Ovary (tissue), 7 donors: ENCODE measurements at regions not wholly inside any gene's neighbourhood (a gene's known extent, or its start where the extent isn't known, plus 50 kb on each side); places are given as distances from the start of the nearest gene placed in this dataset.
"Not testable (repeated sequence)": the region's sequence is repeated elsewhere in the genome, so short reads cannot be mapped to it uniquely, and the experiment has no call there.

Experiments used
- DNase-seq, 5 donors: peaks; one replicate each; pipeline ENCODE4 v3.0.0-alpha.2; 2019 to 2020
- H3K27ac ChIP-seq, 2 donors: fragments of 200-600 bp; one replicate each; pipeline versions ENCODE4 v1.5.1 to v1.8.0; 2019 to 2022
- H3K27me3 ChIP-seq: fragments of 200-600 bp; one replicate; pipeline ENCODE4 v1.8.0; 2022
- H3K36me3 ChIP-seq: fragments of 200-600 bp; sonication (generic); one replicate; pipeline ENCODE4 v1.5.1; 2019
- H3K4me1 ChIP-seq: one replicate; pipeline ENCODE4 v1.8.1; 2013; ENCODE audit warnings: mild to moderate bottlenecking, moderate library complexity; ENCODE audit not compliant: insufficient read depth
- H3K4me3 ChIP-seq: fragments of 200-600 bp; sonication (generic); one replicate; pipeline ENCODE4 v1.5.1; 2017
- H3K9me3 ChIP-seq, 2 donors: fragments of 200-600 bp in 1 of 2; sonication (generic) in 1 of 2; one replicate each; pipeline versions ENCODE4 v1.5.1 to v1.8.1; 2013 to 2019; ENCODE audit warnings: mild to moderate bottlenecking in 1 of 2, moderate library complexity in 1 of 2
- EP300 ChIP-seq: sonication (generic); formaldehyde crosslinking; IDR thresholded peaks from one replicate; pipeline ENCODE4 v1.6.1; 2017; ENCODE audit warnings: antibody characterized with exemption
- POLR2A ChIP-seq: fragments of 450-650 bp; IDR thresholded peaks from one replicate; pipeline ENCODE4 v1.6.1; 2017; ENCODE audit warnings: antibody characterized with exemption, mild to moderate bottlenecking, moderate library complexity
- WGBS, 3 donors: extraction: QIAGEN DNeasy Blood & Tissue Kit in 1 of 3; methylation state at CpG; one replicate each; pipeline versions ENCODE4 v1.1.5 to v1.1.7; 2013 to 2017; 5-methylcytosine and 5-hydroxymethylcytosine counted together
- intact Hi-C, 4 donors: fragments of 100-400 bp; cut with DNase I; formaldehyde crosslinking; loops; one replicate each; pipeline versions ENCODE4 v1.11.0 to v1.15.1; 2022 to 2023
- TF ChIP-seq, protein P1 (sequence below), 3 donors: fragments of 450-650 bp in 2 of 3; fragments of 200-600 bp in 1 of 3; IDR thresholded peaks; one replicate each; pipeline versions ENCODE4 v1.5.1 to v1.8.0; 2016 to 2022; ENCODE audit warnings: antibody characterized with exemption in 3 of 3, mild to moderate bottlenecking in 1 of 3
- donor health status: DM: no; HTN: no; CAD: no; lungs with moderate emphysema.
- donor health status: DM: no; HTN: no; CAD: no.
- donor health status: Bipolar disorder and iron deficiency.
- donor health status: DM: no; HTN: no; CAD: no.
- donor health status: DM: yes; HTN: yes; CAD: no.

- TF ChIP-seq POLR2A (no peak), EP300 (no peak)
- TF ChIP-seq, protein P1, sequence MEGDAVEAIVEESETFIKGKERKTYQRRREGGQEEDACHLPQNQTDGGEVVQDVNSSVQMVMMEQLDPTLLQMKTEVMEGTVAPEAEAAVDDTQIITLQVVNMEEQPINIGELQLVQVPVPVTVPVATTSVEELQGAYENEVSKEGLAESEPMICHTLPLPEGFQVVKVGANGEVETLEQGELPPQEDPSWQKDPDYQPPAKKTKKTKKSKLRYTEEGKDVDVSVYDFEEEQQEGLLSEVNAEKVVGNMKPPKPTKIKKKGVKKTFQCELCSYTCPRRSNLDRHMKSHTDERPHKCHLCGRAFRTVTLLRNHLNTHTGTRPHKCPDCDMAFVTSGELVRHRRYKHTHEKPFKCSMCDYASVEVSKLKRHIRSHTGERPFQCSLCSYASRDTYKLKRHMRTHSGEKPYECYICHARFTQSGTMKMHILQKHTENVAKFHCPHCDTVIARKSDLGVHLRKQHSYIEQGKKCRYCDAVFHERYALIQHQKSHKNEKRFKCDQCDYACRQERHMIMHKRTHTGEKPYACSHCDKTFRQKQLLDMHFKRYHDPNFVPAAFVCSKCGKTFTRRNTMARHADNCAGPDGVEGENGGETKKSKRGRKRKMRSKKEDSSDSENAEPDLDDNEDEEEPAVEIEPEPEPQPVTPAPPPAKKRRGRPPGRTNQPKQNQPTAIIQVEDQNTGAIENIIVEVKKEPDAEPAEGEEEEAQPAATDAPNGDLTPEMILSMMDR (IDR thresholded peaks at IDR 0.05) = no peak
- Histone ChIP-seq H3K4me3 (no peak overlapping the region), H3K4me1 (no peaks in the 10 kb centered on the region), H3K36me3 (no peaks in the 10 kb centered on the region), H3K9me3 (no peaks in the 10 kb centered on the region), H3K27ac (no peak overlapping the region), H3K27me3 (no peaks in the 10 kb centered on the region)
- 58 to 81% (median 66%) methylated on average over 1 of the region's 1 CpG for WGBS, 3 donors
- DNase-seq = no peak
- intact Hi-C loops = no loop called here
Measured at GRCh38 chr4:60683357-60683756, 516.8 kb upstream of the ADGRL3 start.

DNA sequence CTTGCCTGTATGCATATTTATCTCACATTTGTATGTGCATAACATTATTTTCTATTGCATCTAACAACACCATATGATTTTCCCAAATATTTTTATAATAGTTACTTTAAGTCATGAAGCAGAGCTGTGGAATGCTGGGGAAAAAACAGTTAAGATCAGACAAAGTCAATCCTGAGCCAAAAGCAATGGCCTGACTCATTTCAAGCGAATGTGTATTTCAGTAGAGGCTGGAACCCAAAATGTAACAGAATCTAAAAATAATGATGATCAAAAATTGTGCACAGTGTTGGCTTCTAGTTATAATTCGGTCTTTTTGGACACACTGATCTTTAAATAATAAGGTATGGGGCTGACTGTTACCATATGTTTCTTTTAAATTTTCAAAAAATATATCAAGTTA, 516.2 kb upstream of the ADGRL3 start:
- intact Hi-C loops = no loop called here
- no peak overlapping the region for H3K27ac ChIP-seq
- no peaks in the 10 kb centered on the region for H3K9me3 ChIP-seq
- no peak for DNase-seq
- H3K4me1 ChIP-seq = no peaks in the 10 kb centered on the region
- H3K36me3 ChIP-seq = no peaks in the 10 kb centered on the region
- H3K27me3 ChIP-seq = no peaks in the 10 kb centered on the region
- TF ChIP-seq, protein P1 (IDR thresholded peaks at IDR 0.05) = no peak
- no peak for TF ChIP-seq EP300
- no peak for TF ChIP-seq POLR2A
- WGBS, 3 donors = 22 to 31% (median 29%) methylated on average over 2 of the region's 2 CpGs
- no peak overlapping the region for H3K4me3 ChIP-seq

DNA sequence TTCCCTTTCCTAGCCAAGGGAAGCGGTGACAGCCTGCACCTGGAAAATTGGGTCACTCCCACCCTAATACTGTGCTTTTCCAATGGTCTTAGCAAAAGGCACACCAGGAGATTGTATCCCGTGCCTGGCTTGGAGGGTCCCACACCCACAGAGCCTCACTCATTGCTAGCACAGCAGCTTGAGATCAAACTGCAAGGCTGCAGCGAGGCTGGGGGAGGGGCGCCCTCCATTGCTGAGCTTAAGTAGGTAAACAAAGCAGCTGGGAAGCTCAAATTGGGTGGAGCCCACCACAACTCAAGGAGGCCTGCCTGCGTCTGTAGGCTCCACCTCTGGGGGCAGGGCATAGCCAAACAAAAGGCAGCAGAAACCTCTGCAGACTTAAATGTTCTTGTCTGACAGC, 504.1 kb upstream of the ADGRL3 start:
- DNase-seq, H3K27me3 ChIP-seq, intact Hi-C loops, H3K27ac ChIP-seq, H3K9me3 ChIP-seq, H3K4me1 ChIP-seq, H3K4me3 ChIP-seq, H3K36me3 ChIP-seq: not testable (repeated sequence)
- WGBS, 3 donors = 70 to 92% (median 88%) methylated on average over 5 of the region's 5 CpGs

- intact Hi-C loops = loop anchor here in 1 of 4 donors (5.0 kb wide), 1 partner anchor 702 kb away; no protein-coding TSS in a partner anchor
Measured at GRCh38 chr4:60709061-60709460, 491.1 kb upstream of the ADGRL3 start.

DNA sequence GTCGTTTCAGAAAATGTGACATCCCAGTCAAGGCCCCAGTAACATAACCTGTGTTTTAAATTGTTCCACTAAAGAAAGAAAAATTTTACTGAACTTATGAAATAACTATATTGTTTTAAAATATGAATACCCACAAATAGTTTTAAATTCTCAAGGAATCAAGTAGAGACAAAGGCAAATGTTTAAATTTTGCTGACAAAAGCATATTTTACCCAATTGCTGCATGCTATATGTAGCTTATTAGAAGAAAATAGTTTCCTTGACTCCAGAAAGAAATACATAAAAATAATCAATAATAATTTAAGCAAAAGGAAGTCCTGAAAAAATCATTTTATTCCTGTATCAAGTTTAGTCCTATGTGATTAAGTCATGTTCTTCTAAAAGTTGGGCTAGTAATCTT, 481.3 kb upstream of the ADGRL3 start:
- H3K9me3 ChIP-seq = no peaks in the 10 kb centered on the region
- H3K4me3 ChIP-seq = no peak overlapping the region
- no peak for DNase-seq
- no peaks in the 10 kb centered on the region for H3K27me3 ChIP-seq
- TF ChIP-seq, protein P1 (IDR thresholded peaks at IDR 0.05) = no peak
- TF ChIP-seq POLR2A (no peak), EP300 (no peak)
- 62 to 75% (median 72%) methylated on average over 1 of the region's 1 CpG for WGBS, 3 donors
- H3K4me1 ChIP-seq = no peaks in the 10 kb centered on the region
- no peaks in the 10 kb centered on the region for H3K36me3 ChIP-seq
- intact Hi-C loops = no loop called here
- no peak overlapping the region for H3K27ac ChIP-seq

More at GRCh38 chr4:60709061-60709460, 491.1 kb upstream of the ADGRL3 start:
- no peak for TF ChIP-seq POLR2A
- TF ChIP-seq, protein P1 (IDR thresholded peaks at IDR 0.05) = no peak
- no peak for TF ChIP-seq EP300
- H3K4me1 ChIP-seq = no peaks in the 10 kb centered on the region
- H3K9me3 ChIP-seq = no peaks in the 10 kb centered on the region
- H3K27ac ChIP-seq = no peak overlapping the region
- H3K36me3 ChIP-seq = no peaks in the 10 kb centered on the region
- no peaks in the 10 kb centered on the region for H3K27me3 ChIP-seq
- no peak overlapping the region for H3K4me3 ChIP-seq
- DNase-seq = no peak
- 93 to 94% (median 93%) methylated on average over 2 of the region's 2 CpGs for WGBS, 3 donors
